GM23338 (cell line): ENCODE measurements at regions not wholly inside any gene's neighbourhood (a gene's known extent, or its start where the extent isn't known, plus 50 kb on each side); places are given as distances from the start of the nearest gene placed in this dataset.

ENCODE experiments used
- ATAC-seq: fragments of 200-7000 bp; cut with Tn5 transposase; 3 replicates; pipeline ENCODE4 v1.9.1; 2020
- DNase-seq: peaks from one replicate; pipeline ENCODE4 v3.0.0-alpha.2; 2015; ENCODE audit warnings: low spot score
- H2AFZ ChIP-seq: fragments of 200-600 bp; sonication (generic); 2 replicates; pipeline ENCODE4 v1.8.0; 2016; ENCODE audit warnings: antibody characterized with exemption, mild to moderate bottlenecking, moderate library complexity
- H3F3A ChIP-seq: fragments of 200-600 bp; sonication (generic); replicated peaks from 2 replicates; pipeline ENCODE4 v1.8.0; 2017; ENCODE audit warnings: antibody characterized with exemption, mixed run types, low read depth
- H3K27ac ChIP-seq: fragments of 200-600 bp; sonication (generic); 2 replicates; pipeline ENCODE4 v1.6.1; 2016; ENCODE audit warnings: low read depth
- H3K27me3 ChIP-seq: fragments of 200-600 bp; sonication (generic); 2 replicates; pipeline ENCODE4 v1.8.0; 2016; ENCODE audit warnings: mild to moderate bottlenecking, mixed run types, moderate library complexity; ENCODE audit not compliant: insufficient read depth
- H3K36me3 ChIP-seq: fragments of 200-600 bp; sonication (generic); 2 replicates; pipeline ENCODE4 v1.8.0; 2016; ENCODE audit warnings: mild to moderate bottlenecking; ENCODE audit not compliant: insufficient read depth
- H3K4me1 ChIP-seq: fragments of 200-600 bp; sonication (generic); 2 replicates; pipeline ENCODE4 v1.8.0; 2016; ENCODE audit warnings: mild to moderate bottlenecking, moderate library complexity; ENCODE audit not compliant: insufficient read depth
- H3K4me2 ChIP-seq: fragments of 200-600 bp; sonication (generic); 2 replicates; pipeline ENCODE4 v1.7.1; 2017; ENCODE audit warnings: mixed run types
- H3K4me3 ChIP-seq: fragments of 200-600 bp; sonication (generic); 2 replicates; pipeline ENCODE4 v1.6.1; 2016; ENCODE audit warnings: mixed run types
- H3K79me2 ChIP-seq: fragments of 200-600 bp; sonication (generic); replicated peaks from 2 replicates; pipeline ENCODE4 v1.8.0; 2017; ENCODE audit warnings: mild to moderate bottlenecking; ENCODE audit not compliant: insufficient read depth
- H3K9me2 ChIP-seq: fragments of 200-600 bp; sonication (generic); 2 replicates; pipeline ENCODE4 v1.8.0; 2017; ENCODE audit not compliant: insufficient read depth
- H4K20me1 ChIP-seq: fragments of 200-600 bp; sonication (generic); replicated peaks from 2 replicates; pipeline ENCODE4 v1.8.0; 2017; ENCODE audit warnings: mild to moderate bottlenecking; ENCODE audit not compliant: insufficient read depth
- H3K27ac Mint-ChIP-seq: 2 replicates; pipeline ENCODE4 v1.8.0; 2020; ENCODE audit warnings: inconsistent platforms, mild to moderate bottlenecking, moderate library complexity, mixed read lengths
- H3K27me3 Mint-ChIP-seq: 3 replicates; pipeline ENCODE4 v1.8.0; 2022; ENCODE audit warnings: low read depth, mild to moderate bottlenecking, moderate library complexity, mixed read lengths, inconsistent platforms; ENCODE audit not compliant: insufficient read depth, poor library complexity
- H3K36me3 Mint-ChIP-seq: 3 replicates; pipeline ENCODE4 v1.8.0; 2021; ENCODE audit warnings: low read depth, mild to moderate bottlenecking, inconsistent platforms, moderate library complexity, mixed read lengths
- H3K4me1 Mint-ChIP-seq: 3 replicates; pipeline ENCODE4 v1.8.0; 2020; ENCODE audit warnings: mild to moderate bottlenecking, inconsistent platforms, mixed read lengths
- H3K4me3 Mint-ChIP-seq: 3 replicates; pipeline ENCODE4 v1.8.0; 2021; ENCODE audit warnings: moderate library complexity, mild to moderate bottlenecking, inconsistent platforms, mixed read lengths
- H3K9me3 Mint-ChIP-seq: 3 replicates; pipeline ENCODE4 v1.8.0; 2020; ENCODE audit warnings: moderate library complexity, mild to moderate bottlenecking, inconsistent platforms, mixed read lengths
- CREB1 ChIP-seq: fragments of 250-450 bp; sonication (Bioruptor Pico); IDR thresholded peaks from 2 replicates; pipeline ENCODE4 v1.5.0; 2020; ENCODE audit warnings: low read depth, mild to moderate bottlenecking, moderate library complexity
- EZH2 ChIP-seq: fragments of 200-600 bp; sonication (generic); IDR thresholded peaks from one replicate; pipeline ENCODE4 v1.8.0; 2017; ENCODE audit warnings: antibody characterized with exemption, mild to moderate bottlenecking, low read depth; ENCODE audit not compliant: unreplicated experiment
- EZH2phosphoT487 ChIP-seq: fragments of 200-600 bp; sonication (generic); IDR thresholded peaks from one replicate; pipeline ENCODE4 v1.8.1; 2018; ENCODE audit warnings: antibody characterized with exemption; ENCODE audit not compliant: unreplicated experiment
- JUNB ChIP-seq: IDR thresholded peaks from one replicate; pipeline ENCODE4 v1.6.1; 2016; ENCODE audit warnings: antibody characterized with exemption; ENCODE audit not compliant: unreplicated experiment
- NANOG ChIP-seq: IDR thresholded peaks from 2 replicates; pipeline ENCODE4 v1.6.1; 2016; ENCODE audit warnings: antibody characterized with exemption, borderline replicate concordance
- POLR2AphosphoS5 ChIP-seq: IDR thresholded peaks from 2 replicates; pipeline ENCODE4 v1.6.1; 2016; ENCODE audit warnings: antibody characterized with exemption, low read depth
- REST ChIP-seq: IDR thresholded peaks from one replicate; pipeline ENCODE4 v1.6.1; 2018; ENCODE audit warnings: antibody characterized with exemption; ENCODE audit not compliant: unreplicated experiment
- STAT1 ChIP-seq: IDR thresholded peaks from one replicate; pipeline ENCODE4 v1.6.1; 2016; ENCODE audit warnings: antibody characterized with exemption; ENCODE audit not compliant: unreplicated experiment
- ZNF114 ChIP-seq: fragments of 250-450 bp; sonication (Bioruptor Pico); IDR thresholded peaks from 2 replicates; pipeline ENCODE4 v1.5.0; 2020; ENCODE audit warnings: mild to moderate bottlenecking, moderate library complexity
- ZNF331 ChIP-seq: fragments of 250-450 bp; sonication (Bioruptor Pico); IDR thresholded peaks from 2 replicates; pipeline ENCODE4 v1.5.0; 2020; ENCODE audit warnings: low read depth, mild to moderate bottlenecking, moderate library complexity
- TF ChIP-seq, protein P1 (sequence below), 2 experiments: fragments of 200-600 bp in 1 of 2; sonication (generic) in 1 of 2; conservative IDR thresholded peaks; 2 replicates each; pipeline versions ENCODE4 v1.5.1 to v1.6.1; 2016 to 2017; ENCODE audit warnings: antibody characterized with exemption in 2 of 2, low read depth in 2 of 2, mild to moderate bottlenecking in 2 of 2, moderate library complexity in 1 of 2
- TF ChIP-seq, protein P2 (sequence below): IDR thresholded peaks from 2 replicates; pipeline ENCODE4 v1.6.1; 2016; ENCODE audit warnings: antibody characterized with exemption
- TF ChIP-seq, protein P3 (sequence below): fragments of 250-450 bp; sonication (Bioruptor Pico); IDR thresholded peaks from 2 replicates; pipeline ENCODE4 v1.5.0; 2020; ENCODE audit warnings: mild to moderate bottlenecking, moderate library complexity

- Histone ChIP-seq H3K4me1 (peaks cover 7% of the 10 kb centered on the region; the same call in 1 of the 2 replicates), H3K4me3 (no peak overlapping the region), H3K4me2 (no peak overlapping the region), H3K79me2 (no peaks in the 10 kb centered on the region), H3K27me3 (no peaks in the 10 kb centered on the region), H3F3A (no peaks in the 10 kb centered on the region), H2AFZ (no peak overlapping the region), H3K9me2 (no peaks in the 10 kb centered on the region), H3K27ac (no peak overlapping the region), H3K36me3 (no peaks in the 10 kb centered on the region), H4K20me1 (no peaks in the 10 kb centered on the region)
- TF ChIP-seq, protein P1, sequence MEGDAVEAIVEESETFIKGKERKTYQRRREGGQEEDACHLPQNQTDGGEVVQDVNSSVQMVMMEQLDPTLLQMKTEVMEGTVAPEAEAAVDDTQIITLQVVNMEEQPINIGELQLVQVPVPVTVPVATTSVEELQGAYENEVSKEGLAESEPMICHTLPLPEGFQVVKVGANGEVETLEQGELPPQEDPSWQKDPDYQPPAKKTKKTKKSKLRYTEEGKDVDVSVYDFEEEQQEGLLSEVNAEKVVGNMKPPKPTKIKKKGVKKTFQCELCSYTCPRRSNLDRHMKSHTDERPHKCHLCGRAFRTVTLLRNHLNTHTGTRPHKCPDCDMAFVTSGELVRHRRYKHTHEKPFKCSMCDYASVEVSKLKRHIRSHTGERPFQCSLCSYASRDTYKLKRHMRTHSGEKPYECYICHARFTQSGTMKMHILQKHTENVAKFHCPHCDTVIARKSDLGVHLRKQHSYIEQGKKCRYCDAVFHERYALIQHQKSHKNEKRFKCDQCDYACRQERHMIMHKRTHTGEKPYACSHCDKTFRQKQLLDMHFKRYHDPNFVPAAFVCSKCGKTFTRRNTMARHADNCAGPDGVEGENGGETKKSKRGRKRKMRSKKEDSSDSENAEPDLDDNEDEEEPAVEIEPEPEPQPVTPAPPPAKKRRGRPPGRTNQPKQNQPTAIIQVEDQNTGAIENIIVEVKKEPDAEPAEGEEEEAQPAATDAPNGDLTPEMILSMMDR (conservative IDR thresholded peaks at IDR 0.05; ENCODE audit: low read depth in 2 of 2): no peak
- no peak for TF ChIP-seq EZH2phosphoT487
- TF ChIP-seq, protein P2, sequence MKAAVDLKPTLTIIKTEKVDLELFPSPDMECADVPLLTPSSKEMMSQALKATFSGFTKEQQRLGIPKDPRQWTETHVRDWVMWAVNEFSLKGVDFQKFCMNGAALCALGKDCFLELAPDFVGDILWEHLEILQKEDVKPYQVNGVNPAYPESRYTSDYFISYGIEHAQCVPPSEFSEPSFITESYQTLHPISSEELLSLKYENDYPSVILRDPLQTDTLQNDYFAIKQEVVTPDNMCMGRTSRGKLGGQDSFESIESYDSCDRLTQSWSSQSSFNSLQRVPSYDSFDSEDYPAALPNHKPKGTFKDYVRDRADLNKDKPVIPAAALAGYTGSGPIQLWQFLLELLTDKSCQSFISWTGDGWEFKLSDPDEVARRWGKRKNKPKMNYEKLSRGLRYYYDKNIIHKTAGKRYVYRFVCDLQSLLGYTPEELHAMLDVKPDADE: no peak
- TF ChIP-seq CREB1 (CRISPR knock-in tag): no peak
- no peak for TF ChIP-seq ZNF331 (CRISPR knock-in tag)
- TF ChIP-seq, protein P3, sequence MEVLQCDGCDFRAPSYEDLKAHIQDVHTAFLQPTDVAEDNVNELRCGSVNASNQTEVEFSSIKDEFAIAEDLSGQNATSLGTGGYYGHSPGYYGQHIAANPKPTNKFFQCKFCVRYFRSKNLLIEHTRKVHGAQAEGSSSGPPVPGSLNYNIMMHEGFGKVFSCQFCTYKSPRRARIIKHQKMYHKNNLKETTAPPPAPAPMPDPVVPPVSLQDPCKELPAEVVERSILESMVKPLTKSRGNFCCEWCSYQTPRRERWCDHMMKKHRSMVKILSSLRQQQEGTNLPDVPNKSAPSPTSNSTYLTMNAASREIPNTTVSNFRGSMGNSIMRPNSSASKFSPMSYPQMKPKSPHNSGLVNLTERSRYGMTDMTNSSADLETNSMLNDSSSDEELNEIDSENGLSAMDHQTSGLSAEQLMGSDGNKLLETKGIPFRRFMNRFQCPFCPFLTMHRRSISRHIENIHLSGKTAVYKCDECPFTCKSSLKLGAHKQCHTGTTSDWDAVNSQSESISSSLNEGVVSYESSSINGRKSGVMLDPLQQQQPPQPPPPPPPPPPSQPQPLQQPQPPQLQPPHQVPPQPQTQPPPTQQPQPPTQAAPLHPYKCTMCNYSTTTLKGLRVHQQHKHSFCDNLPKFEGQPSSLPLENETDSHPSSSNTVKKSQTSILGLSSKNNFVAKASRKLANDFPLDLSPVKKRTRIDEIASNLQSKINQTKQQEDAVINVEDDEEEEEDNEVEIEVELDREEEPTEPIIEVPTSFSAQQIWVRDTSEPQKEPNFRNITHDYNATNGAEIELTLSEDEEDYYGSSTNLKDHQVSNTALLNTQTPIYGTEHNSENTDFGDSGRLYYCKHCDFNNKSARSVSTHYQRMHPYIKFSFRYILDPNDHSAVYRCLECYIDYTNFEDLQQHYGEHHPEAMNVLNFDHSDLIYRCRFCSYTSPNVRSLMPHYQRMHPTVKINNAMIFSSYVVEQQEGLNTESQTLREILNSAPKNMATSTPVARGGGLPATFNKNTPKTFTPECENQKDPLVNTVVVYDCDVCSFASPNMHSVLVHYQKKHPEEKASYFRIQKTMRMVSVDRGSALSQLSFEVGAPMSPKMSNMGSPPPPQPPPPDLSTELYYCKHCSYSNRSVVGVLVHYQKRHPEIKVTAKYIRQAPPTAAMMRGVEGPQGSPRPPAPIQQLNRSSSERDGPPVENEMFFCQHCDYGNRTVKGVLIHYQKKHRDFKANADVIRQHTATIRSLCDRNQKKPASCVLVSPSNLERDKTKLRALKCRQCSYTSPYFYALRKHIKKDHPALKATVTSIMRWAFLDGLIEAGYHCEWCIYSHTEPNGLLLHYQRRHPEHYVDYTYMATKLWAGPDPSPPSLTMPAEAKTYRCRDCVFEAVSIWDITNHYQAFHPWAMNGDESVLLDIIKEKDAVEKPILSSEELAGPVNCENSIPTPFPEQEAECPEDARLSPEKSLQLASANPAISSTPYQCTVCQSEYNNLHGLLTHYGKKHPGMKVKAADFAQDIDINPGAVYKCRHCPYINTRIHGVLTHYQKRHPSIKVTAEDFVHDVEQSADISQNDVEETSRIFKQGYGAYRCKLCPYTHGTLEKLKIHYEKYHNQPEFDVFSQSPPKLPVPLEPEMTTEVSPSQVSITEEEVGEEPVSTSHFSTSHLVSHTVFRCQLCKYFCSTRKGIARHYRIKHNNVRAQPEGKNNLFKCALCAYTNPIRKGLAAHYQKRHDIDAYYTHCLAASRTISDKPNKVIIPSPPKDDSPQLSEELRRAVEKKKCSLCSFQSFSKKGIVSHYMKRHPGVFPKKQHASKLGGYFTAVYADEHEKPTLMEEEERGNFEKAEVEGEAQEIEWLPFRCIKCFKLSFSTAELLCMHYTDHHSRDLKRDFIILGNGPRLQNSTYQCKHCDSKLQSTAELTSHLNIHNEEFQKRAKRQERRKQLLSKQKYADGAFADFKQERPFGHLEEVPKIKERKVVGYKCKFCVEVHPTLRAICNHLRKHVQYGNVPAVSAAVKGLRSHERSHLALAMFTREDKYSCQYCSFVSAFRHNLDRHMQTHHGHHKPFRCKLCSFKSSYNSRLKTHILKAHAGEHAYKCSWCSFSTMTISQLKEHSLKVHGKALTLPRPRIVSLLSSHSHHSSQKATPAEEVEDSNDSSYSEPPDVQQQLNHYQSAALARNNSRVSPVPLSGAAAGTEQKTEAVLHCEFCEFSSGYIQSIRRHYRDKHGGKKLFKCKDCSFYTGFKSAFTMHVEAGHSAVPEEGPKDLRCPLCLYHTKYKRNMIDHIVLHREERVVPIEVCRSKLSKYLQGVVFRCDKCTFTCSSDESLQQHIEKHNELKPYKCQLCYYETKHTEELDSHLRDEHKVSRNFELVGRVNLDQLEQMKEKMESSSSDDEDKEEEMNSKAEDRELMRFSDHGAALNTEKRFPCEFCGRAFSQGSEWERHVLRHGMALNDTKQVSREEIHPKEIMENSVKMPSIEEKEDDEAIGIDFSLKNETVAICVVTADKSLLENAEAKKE: no peak
- no peak for TF ChIP-seq STAT1
- no peak for TF ChIP-seq ZNF114 (CRISPR knock-in tag)
- no peak for TF ChIP-seq NANOG
- no peak for TF ChIP-seq JUNB
- TF ChIP-seq EZH2: no peak
- TF ChIP-seq POLR2AphosphoS5: no peak
- no peak for TF ChIP-seq REST
- Mint-ChIP-seq H3K36me3 (no peaks in the 10 kb centered on the region), H3K27ac (no peak overlapping the region), H3K9me3 (no peaks in the 10 kb centered on the region; the same call in 2 of the 3 replicates), H3K27me3 (peaks cover 1% of the 10 kb centered on the region), H3K4me3 (no peak overlapping the region), H3K4me1 (peaks cover 20% of the 10 kb centered on the region)
- ATAC-seq: no peak
- no peak for DNase-seq
These were observed 272.7 kb downstream of the RPLP1 start for GRCh38 chr15:69725275-69725674.
